KMS-11 (cell line): ENCODE measurements at regions not wholly inside any gene's neighbourhood (a gene's known extent, or its start where the extent isn't known, plus 50 kb on each side); places are given as distances from the start of the nearest gene placed in this dataset.
A peak's percentile ranks its signal among the peaks of the same experiment; 100 is the strongest.

Experiments used
- H2AFZ ChIP-seq: fragments of 200-600 bp; sonication (generic); 2 replicates; pipeline ENCODE4 v1.6.1; 2016; ENCODE audit warnings: antibody characterized with exemption, mixed run types, low read depth
- H3K27ac ChIP-seq: fragments of 200-600 bp; sonication (generic); 2 replicates; pipeline ENCODE4 v1.6.1; 2016; ENCODE audit warnings: mild to moderate bottlenecking, mixed run types
- H3K27me3 ChIP-seq: fragments of 200-600 bp; sonication (generic); 2 replicates; pipeline ENCODE4 v1.6.1; 2017; ENCODE audit warnings: mild to moderate bottlenecking, low read depth, mixed run types, moderate library complexity; ENCODE audit not compliant: insufficient read depth
- H3K36me3 ChIP-seq: fragments of 200-600 bp; sonication (generic); 2 replicates; pipeline ENCODE4 v1.6.1; 2017; ENCODE audit warnings: mild to moderate bottlenecking, mixed run types; ENCODE audit not compliant: insufficient read depth
- H3K4me1 ChIP-seq: fragments of 200-600 bp; sonication (generic); 2 replicates; pipeline ENCODE4 v1.6.1; 2016; ENCODE audit warnings: mild to moderate bottlenecking, low read depth, mixed run types; ENCODE audit not compliant: poor library complexity, severe bottlenecking
- H3K4me2 ChIP-seq: fragments of 200-600 bp; sonication (generic); 2 replicates; pipeline ENCODE4 v1.7.0; 2016; ENCODE audit warnings: mild to moderate bottlenecking, mixed run types
- H3K4me3 ChIP-seq: fragments of 200-600 bp; sonication (generic); IDR thresholded peaks from 2 replicates; pipeline ENCODE4 v1.6.1; 2017; ENCODE audit warnings: low read depth, low read length, mixed read lengths; ENCODE audit not compliant: insufficient read depth
- H3K79me2 ChIP-seq: fragments of 200-600 bp; sonication (generic); 2 replicates; pipeline ENCODE4 v1.6.1; 2016; ENCODE audit warnings: low read depth, mixed run types; ENCODE audit not compliant: insufficient read depth
- H3K9ac ChIP-seq: fragments of 200-600 bp; sonication (generic); 2 replicates; pipeline ENCODE4 v1.6.1; 2016; ENCODE audit warnings: mild to moderate bottlenecking, mixed run types
- H4K20me1 ChIP-seq: fragments of 200-600 bp; sonication (generic); 2 replicates; pipeline ENCODE4 v1.6.1; 2016; ENCODE audit warnings: mild to moderate bottlenecking, mixed run types; ENCODE audit not compliant: insufficient read depth
- TF ChIP-seq, protein P1 (sequence below): fragments of 200-600 bp; sonication (generic); conservative IDR thresholded peaks from 2 replicates; pipeline ENCODE4 v1.6.1; 2017; ENCODE audit warnings: low read depth, mild to moderate bottlenecking, antibody characterized with exemption, low read length, moderate library complexity, mixed read lengths

DNA sequence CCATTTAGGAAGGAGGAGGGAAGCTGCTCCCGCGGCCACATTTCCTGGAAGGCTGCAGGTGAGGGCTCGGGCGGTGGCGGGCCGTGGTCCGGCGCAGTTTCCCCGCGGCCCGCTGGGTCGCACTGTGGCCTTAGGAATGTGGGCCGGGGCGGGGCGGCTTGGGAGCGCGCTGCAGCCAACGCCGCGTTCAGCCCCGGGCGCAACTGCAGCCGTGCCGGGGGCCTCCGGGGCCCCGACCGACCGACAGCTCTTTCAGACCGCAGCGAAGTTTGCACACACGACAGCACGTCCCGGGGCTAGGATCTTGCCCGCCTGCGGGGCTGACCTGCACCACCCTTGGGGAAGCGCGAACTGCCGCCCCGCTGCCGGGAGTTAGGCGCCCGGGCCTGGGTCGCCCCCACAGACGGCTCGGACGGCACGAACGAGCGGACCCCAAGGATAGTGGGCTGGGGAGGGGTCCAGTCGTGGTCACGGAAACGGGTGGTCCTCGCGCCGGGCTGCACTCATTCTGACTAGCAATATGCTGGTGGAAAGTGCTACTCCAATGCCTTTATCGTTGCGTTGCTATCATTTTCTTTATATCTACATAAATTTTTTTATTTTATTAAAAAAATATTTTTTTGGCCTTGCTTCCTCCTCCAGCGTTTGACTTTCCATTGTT is 69.9 kb upstream of the DLX2 start:
- H3K4me2 ChIP-seq = peak overlapping the region; percentile 60
- peak overlapping the region; percentile 55 for H2AFZ ChIP-seq
- no peak overlapping the region for H3K9ac ChIP-seq
- TF ChIP-seq, protein P1, sequence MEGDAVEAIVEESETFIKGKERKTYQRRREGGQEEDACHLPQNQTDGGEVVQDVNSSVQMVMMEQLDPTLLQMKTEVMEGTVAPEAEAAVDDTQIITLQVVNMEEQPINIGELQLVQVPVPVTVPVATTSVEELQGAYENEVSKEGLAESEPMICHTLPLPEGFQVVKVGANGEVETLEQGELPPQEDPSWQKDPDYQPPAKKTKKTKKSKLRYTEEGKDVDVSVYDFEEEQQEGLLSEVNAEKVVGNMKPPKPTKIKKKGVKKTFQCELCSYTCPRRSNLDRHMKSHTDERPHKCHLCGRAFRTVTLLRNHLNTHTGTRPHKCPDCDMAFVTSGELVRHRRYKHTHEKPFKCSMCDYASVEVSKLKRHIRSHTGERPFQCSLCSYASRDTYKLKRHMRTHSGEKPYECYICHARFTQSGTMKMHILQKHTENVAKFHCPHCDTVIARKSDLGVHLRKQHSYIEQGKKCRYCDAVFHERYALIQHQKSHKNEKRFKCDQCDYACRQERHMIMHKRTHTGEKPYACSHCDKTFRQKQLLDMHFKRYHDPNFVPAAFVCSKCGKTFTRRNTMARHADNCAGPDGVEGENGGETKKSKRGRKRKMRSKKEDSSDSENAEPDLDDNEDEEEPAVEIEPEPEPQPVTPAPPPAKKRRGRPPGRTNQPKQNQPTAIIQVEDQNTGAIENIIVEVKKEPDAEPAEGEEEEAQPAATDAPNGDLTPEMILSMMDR = peak; percentile 56
- no peaks in the 10 kb centered on the region for H3K36me3 ChIP-seq
- H3K27ac ChIP-seq = no peak overlapping the region
- H3K4me1 ChIP-seq = no peaks in the 10 kb centered on the region
- H3K27me3 ChIP-seq = no peaks in the 10 kb centered on the region
- no peaks in the 10 kb centered on the region for H4K20me1 ChIP-seq
- H3K4me3 ChIP-seq = peak overlapping the region; percentile 58
- no peaks in the 10 kb centered on the region for H3K79me2 ChIP-seq

GRCh38 chr2:172173174-172173706 is 70.5 kb upstream of the DLX2 start:
- Histone ChIP-seq H2AFZ (no peak overlapping the region), H3K36me3 (no peaks in the 10 kb centered on the region), H3K9ac (no peak overlapping the region), H3K4me3 (peak overlapping the region; percentile 58), H4K20me1 (no peaks in the 10 kb centered on the region), H3K27me3 (no peaks in the 10 kb centered on the region), H3K79me2 (no peaks in the 10 kb centered on the region), H3K4me1 (no peaks in the 10 kb centered on the region), H3K27ac (no peak overlapping the region), H3K4me2 (no peak overlapping the region)
- TF ChIP-seq, protein P1 = no peak

DNA sequence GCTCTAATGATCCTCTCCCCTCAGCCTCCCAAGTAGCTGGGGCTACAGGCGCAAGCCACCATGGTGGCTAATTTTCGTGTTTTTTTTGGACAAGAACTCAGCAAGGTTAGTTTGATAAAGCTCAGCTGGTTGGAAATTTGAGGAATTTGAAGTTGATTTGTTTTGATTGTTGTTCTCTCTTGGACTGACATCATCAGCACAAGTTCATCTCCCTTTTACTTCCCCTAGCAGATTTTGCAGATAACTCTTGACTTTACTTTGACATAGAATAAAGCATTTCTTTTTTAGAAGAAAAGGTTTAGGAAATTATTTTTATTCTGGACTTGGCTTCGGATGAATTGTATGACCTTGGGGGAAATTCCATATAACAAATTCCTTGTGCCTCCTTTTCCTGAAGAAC is 74.9 kb upstream of the DLX2 start:
- Histone ChIP-seq H3K9ac (no peak overlapping the region), H3K36me3 (no peaks in the 10 kb centered on the region), H4K20me1 (no peaks in the 10 kb centered on the region), H2AFZ (no peak overlapping the region), H3K27me3 (no peaks in the 10 kb centered on the region), H3K4me2 (no peak overlapping the region), H3K4me1 (peaks cover 12% of the 10 kb centered on the region), H3K4me3 (no peak overlapping the region), H3K27ac (no peak overlapping the region), H3K79me2 (no peaks in the 10 kb centered on the region)
- TF ChIP-seq, protein P1 = no peak

DNA sequence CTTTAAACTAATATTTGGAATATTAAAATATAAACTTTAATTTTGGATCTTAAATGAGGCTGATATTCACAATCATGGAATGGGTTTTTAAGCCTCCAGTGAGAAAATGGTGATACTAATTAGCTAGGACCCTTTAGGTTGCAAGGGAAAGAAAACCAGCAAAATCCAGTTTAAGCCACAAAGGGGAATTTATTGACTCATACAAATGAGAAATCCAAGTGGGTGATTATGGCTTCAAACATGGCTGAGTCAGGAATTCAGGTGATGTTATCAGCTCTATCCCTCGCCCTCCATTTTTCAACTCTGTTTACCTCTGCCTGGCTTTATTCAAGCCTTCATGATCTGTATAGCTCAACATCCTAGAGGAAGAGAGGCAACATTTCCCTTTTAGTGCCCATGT is 75.3 kb upstream of the DLX2 start:
- Histone ChIP-seq H3K9ac (no peak overlapping the region), H3K4me3 (no peak overlapping the region), H3K79me2 (no peaks in the 10 kb centered on the region), H3K4me1 (peaks cover 12% of the 10 kb centered on the region), H4K20me1 (no peaks in the 10 kb centered on the region), H3K27me3 (no peaks in the 10 kb centered on the region), H3K36me3 (no peaks in the 10 kb centered on the region), H3K27ac (no peak overlapping the region), H2AFZ (no peak overlapping the region), H3K4me2 (no peak overlapping the region)
- TF ChIP-seq, protein P1 = no peak
